ENCODE measurements at regions not wholly inside any gene's neighbourhood (a gene's known extent, or its start where the extent isn't known, plus 50 kb on each side); places are given as distances from the start of the nearest gene placed in this dataset.

DNA sequence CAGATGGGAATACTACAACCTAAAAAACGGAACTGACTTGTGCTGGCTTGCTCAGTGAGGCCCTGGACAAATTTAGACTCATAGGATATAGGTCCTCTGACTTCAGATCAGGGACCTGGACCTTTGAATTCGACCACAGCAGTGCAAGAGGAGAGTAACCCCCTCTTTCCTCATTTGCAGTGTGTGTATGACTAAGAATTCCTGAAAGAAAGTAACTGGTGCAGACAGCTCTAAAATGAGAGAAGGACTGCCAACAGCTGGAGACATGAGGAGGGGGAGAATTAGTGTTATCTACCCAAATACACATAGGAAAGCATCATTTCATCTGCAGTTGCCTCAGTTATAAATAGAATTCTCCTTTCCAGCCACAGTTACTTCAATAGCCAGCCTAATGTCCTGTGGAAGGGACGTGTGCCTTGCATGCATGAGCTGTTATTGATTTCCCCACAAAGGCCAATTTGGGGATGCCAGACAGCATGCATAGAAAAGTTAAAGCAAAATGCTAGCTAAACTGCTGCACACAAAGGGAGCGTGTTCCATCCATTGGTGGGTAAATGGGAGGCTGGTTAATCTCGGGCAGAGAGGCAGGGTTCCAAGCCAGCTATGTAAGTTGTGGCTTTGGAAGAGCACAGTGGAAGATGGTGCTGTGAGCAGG is 442.7 kb downstream of the CDK5RAP2 start:
- TF ChIP-seq CTCF (IDR thresholded peaks at IDR 0.05) (no peak), EZH2 (IDR thresholded peaks at IDR 0.05; ENCODE audit: borderline replicate concordance, insufficient read depth, low read depth, low read length, poor library complexity, severe bottlenecking) (no peak)
